NCI-H146 (cell line): ENCODE measurements at regions not wholly inside any gene's neighbourhood (a gene's known extent, or its start where the extent isn't known, plus 50 kb on each side); places are given as distances from the start of the nearest gene placed in this dataset.

Experiments used
- DNase-seq: peaks from one replicate; lab custom pipeline; 2025; lab: John Stamatoyannopoulos, UW

GRCh38 chr1:98203466-98203865, 282.6 kb upstream of the DPYD start:
- no peak for DNase-seq

GRCh38 chr1:98201666-98202081, 280.8 kb upstream of the DPYD start:
- no peak for DNase-seq

- no peak for DNase-seq
Measured at GRCh38 chr1:98197356-98197755, 276.5 kb upstream of the DPYD start.

- no peak for DNase-seq
Measured at GRCh38 chr1:98196012-98196411, 275.2 kb upstream of the DPYD start.

GRCh38 chr1:98188774-98189173, 267.9 kb upstream of the DPYD start:
- no peak for DNase-seq

- DNase-seq = no peak
Measured at GRCh38 chr1:98184856-98185255, 264.0 kb upstream of the DPYD start.

- no peak for DNase-seq
Measured at GRCh38 chr1:98181036-98181764, 260.4 kb upstream of the DPYD start.

GRCh38 chr1:98179151-98179773, 258.4 kb upstream of the DPYD start:
- no peak for DNase-seq

- no peak for DNase-seq
Measured at GRCh38 chr1:98177751-98178150, 256.9 kb upstream of the DPYD start.

- DNase-seq = no peak
Measured at GRCh38 chr1:98176936-98177335, 256.1 kb upstream of the DPYD start.

- no peak for DNase-seq
Measured at GRCh38 chr1:98176414-98176813, 255.6 kb upstream of the DPYD start.

GRCh38 chr1:98172578-98172977, 251.7 kb upstream of the DPYD start:
- no peak for DNase-seq

- DNase-seq = no peak
Measured at GRCh38 chr1:98172022-98172421, 251.2 kb upstream of the DPYD start.

- no peak for DNase-seq
Measured at GRCh38 chr1:98164509-98164908, 243.7 kb upstream of the DPYD start.

- DNase-seq = no peak
Measured at GRCh38 chr1:98157524-98158313, 236.9 kb upstream of the DPYD start.

- DNase-seq = no peak
Measured at GRCh38 chr1:98147280-98147679, 226.4 kb upstream of the DPYD start.

- no peak for DNase-seq
Measured at GRCh38 chr1:98145655-98146054, 224.8 kb upstream of the DPYD start.

GRCh38 chr1:98143403-98143802, 222.6 kb upstream of the DPYD start:
- no peak for DNase-seq

- DNase-seq = no peak
Measured at GRCh38 chr1:98133131-98133530, 212.3 kb upstream of the DPYD start.

- no peak for DNase-seq
Measured at GRCh38 chr1:98130408-98130807, 209.6 kb upstream of the DPYD start.

GRCh38 chr1:98129491-98129890, 208.7 kb upstream of the DPYD start:
- DNase-seq = no peak

GRCh38 chr1:98126740-98127139, 205.9 kb upstream of the DPYD start:
- DNase-seq = no peak

GRCh38 chr1:98121646-98122045, 200.8 kb upstream of the DPYD start:
- no peak for DNase-seq
